SU-DHL-6 (cell line): ENCODE measurements at regions not wholly inside any gene's neighbourhood (a gene's known extent, or its start where the extent isn't known, plus 50 kb on each side); places are given as distances from the start of the nearest gene placed in this dataset.

Source experiments
- H2AFZ ChIP-seq: fragments of 200-600 bp; sonication (generic); 2 replicates; pipeline ENCODE4 v1.6.1; 2014; ENCODE audit warnings: low read depth, mild to moderate bottlenecking, moderate library complexity, mixed read lengths, antibody characterized with exemption, low read length; ENCODE audit not compliant: severe bottlenecking
- H3F3A ChIP-seq: fragments of 200-600 bp; shearing (Covaris generic); 2 replicates; pipeline ENCODE4 v1.6.0; 2016; ENCODE audit warnings: antibody characterized with exemption, mild to moderate bottlenecking; ENCODE audit not compliant: insufficient read depth
- H3K27ac ChIP-seq: fragments of 200-600 bp; sonication (generic); 2 replicates; pipeline ENCODE4 v1.5.1; 2016; ENCODE audit warnings: low read depth, mild to moderate bottlenecking, low read length, moderate library complexity, mixed read lengths
- H3K27me3 ChIP-seq: fragments of 200-600 bp; sonication (generic), shearing (Covaris generic); 2 replicates; pipeline ENCODE4 v1.6.0; 2014; ENCODE audit warnings: mild to moderate bottlenecking, low read length
- H3K36me3 ChIP-seq: fragments of 200-600 bp; sonication (generic); 2 replicates; pipeline ENCODE4 v1.6.1; 2014; ENCODE audit warnings: mild to moderate bottlenecking, low read length, mixed read lengths
- H3K4me2 ChIP-seq: fragments of 300-600, 200-600 bp; shearing (Covaris generic), sonication (generic); 2 replicates; pipeline ENCODE4 v1.6.0; 2014; ENCODE audit warnings: low read length, low read depth, mild to moderate bottlenecking; ENCODE audit not compliant: poor library complexity, severe bottlenecking
- H3K4me3 ChIP-seq: fragments of 200-600 bp; sonication (generic); 2 replicates; pipeline ENCODE4 v1.5.1; 2014; ENCODE audit warnings: antibody characterized with exemption, low read length, mild to moderate bottlenecking, mixed read lengths; ENCODE audit not compliant: insufficient read depth, poor library complexity, severe bottlenecking
- H3K79me2 ChIP-seq: fragments of 200-600 bp; sonication (generic); 2 replicates; pipeline ENCODE4 v1.6.1; 2014; ENCODE audit warnings: mild to moderate bottlenecking, low read length, moderate library complexity; ENCODE audit not compliant: insufficient read depth
- H3K9ac ChIP-seq: fragments of 200-600 bp; sonication (generic); 2 replicates; pipeline ENCODE4 v1.7.0; 2014; ENCODE audit warnings: mild to moderate bottlenecking, low read length
- H3K9me2 ChIP-seq: fragments of 200-600 bp; sonication (generic); replicated peaks from 2 replicates; pipeline ENCODE4 v1.6.1; 2014; ENCODE audit warnings: low read length; ENCODE audit not compliant: insufficient read depth
- H3K9me3 ChIP-seq: fragments of 200-600 bp; sonication (generic); 2 replicates; pipeline ENCODE4 v1.6.1; 2014; ENCODE audit warnings: low read length, mixed read lengths; ENCODE audit not compliant: insufficient read depth
- H4K20me1 ChIP-seq: fragments of 200-600 bp; sonication (generic); 2 replicates; pipeline ENCODE4 v1.6.1; 2014; ENCODE audit warnings: low read depth, mild to moderate bottlenecking, antibody characterized with exemption, low read length, moderate library complexity, mixed read lengths
- CTCF ChIP-seq: fragments of 200-600 bp; sonication (generic); IDR thresholded peaks from one replicate; pipeline ENCODE4 v1.5.1; 2017; ENCODE audit warnings: antibody characterized with exemption, mild to moderate bottlenecking, low read length, moderate library complexity; ENCODE audit not compliant: insufficient read depth, poor library complexity, severe bottlenecking
- EZH2phosphoT487 ChIP-seq: fragments of 200-600 bp; sonication (generic), shearing (Covaris generic); conservative IDR thresholded peaks from 2 replicates; pipeline ENCODE4 v1.6.1; 2018; ENCODE audit warnings: mild to moderate bottlenecking, antibody characterized with exemption, low read length, moderate library complexity, mixed read lengths

- TF ChIP-seq CTCF (no peak), EZH2phosphoT487 (no peak)
- Histone ChIP-seq H3K4me2 (no peak overlapping the region), H3K79me2 (no peaks in the 10 kb centered on the region), H3K36me3 (no peaks in the 10 kb centered on the region), H3K9ac (no peak overlapping the region), H2AFZ (no peak overlapping the region), H3F3A (no peaks in the 10 kb centered on the region), H3K4me3 (no peak overlapping the region), H3K27ac (no peak overlapping the region), H4K20me1 (no peaks in the 10 kb centered on the region), H3K9me2 (no peaks in the 10 kb centered on the region; the same call in 1 of the 2 replicates), H3K9me3 (no peaks in the 10 kb centered on the region), H3K27me3 (no peaks in the 10 kb centered on the region)
These were observed 311.6 kb upstream of the CDYL start for GRCh38 chr6:4464638-4465037.

- H3K27me3 ChIP-seq: no peaks in the 10 kb centered on the region
- no peak overlapping the region for H3K27ac ChIP-seq
- no peak overlapping the region for H3K4me3 ChIP-seq
- H3F3A ChIP-seq: no peaks in the 10 kb centered on the region
- H3K79me2 ChIP-seq: no peaks in the 10 kb centered on the region
- no peaks in the 10 kb centered on the region for H3K9me2 ChIP-seq
- H3K9me3 ChIP-seq: no peaks in the 10 kb centered on the region
- H3K36me3 ChIP-seq: no peaks in the 10 kb centered on the region
- no peak for TF ChIP-seq EZH2phosphoT487
- no peak for TF ChIP-seq CTCF
- no peak overlapping the region for H3K9ac ChIP-seq
- no peaks in the 10 kb centered on the region for H4K20me1 ChIP-seq
- no peak overlapping the region for H3K4me2 ChIP-seq
- no peak overlapping the region for H2AFZ ChIP-seq
These were observed 313.0 kb upstream of the CDYL start for GRCh38 chr6:4463236-4463635.

- Histone ChIP-seq H3K9me2 (no peaks in the 10 kb centered on the region), H3K79me2 (no peaks in the 10 kb centered on the region), H3K4me2 (no peak overlapping the region), H3K36me3 (no peaks in the 10 kb centered on the region), H2AFZ (no peak overlapping the region), H3K4me3 (no peak overlapping the region), H3K27ac (no peak overlapping the region), H3K27me3 (no peaks in the 10 kb centered on the region), H3K9me3 (no peaks in the 10 kb centered on the region), H3F3A (no peaks in the 10 kb centered on the region), H3K9ac (no peak overlapping the region), H4K20me1 (no peaks in the 10 kb centered on the region)
- TF ChIP-seq EZH2phosphoT487: no peak
- TF ChIP-seq CTCF: no peak
These were observed 315.4 kb upstream of the CDYL start for GRCh38 chr6:4460586-4461475.
